Mesendoderm (in vitro differentiated cells): ENCODE measurements at regions not wholly inside any gene's neighbourhood (a gene's known extent, or its start where the extent isn't known, plus 50 kb on each side); places are given as distances from the start of the nearest gene placed in this dataset.
"Not testable (repeated sequence)": the region's sequence is repeated elsewhere in the genome, so short reads cannot be mapped to it uniquely, and the experiment has no call there.

Source experiments
- DNase-seq: peaks from one replicate; pipeline ENCODE4 v3.0.0; 2013
- H2AK5ac ChIP-seq: 2 replicates; pipeline ENCODE4 v1.6.1; 2013; ENCODE audit warnings: low read length, inconsistent platforms
- H2BK120ac ChIP-seq: 2 replicates; pipeline ENCODE4 v1.6.1; 2013; ENCODE audit warnings: low read depth, mild to moderate bottlenecking, low read length, moderate library complexity, mixed read lengths
- H2BK15ac ChIP-seq: replicated peaks from 2 replicates; pipeline ENCODE4 v1.6.1; 2013; ENCODE audit warnings: low read depth, mild to moderate bottlenecking, moderate library complexity
- H2BK5ac ChIP-seq: 2 replicates; pipeline ENCODE4 v1.6.1; 2013; ENCODE audit warnings: low read length, inconsistent platforms
- H3K18ac ChIP-seq: 2 replicates; pipeline ENCODE4 v1.6.1; 2013; ENCODE audit warnings: mild to moderate bottlenecking, low read length, mixed read lengths
- H3K23ac ChIP-seq: one replicate; pipeline ENCODE4 v1.6.1; 2013; ENCODE audit warnings: low read length
- H3K27ac ChIP-seq: 2 replicates; pipeline ENCODE4 v1.5.1; 2013; ENCODE audit warnings: low read depth, mild to moderate bottlenecking, inconsistent platforms, low read length, moderate library complexity
- H3K27me3 ChIP-seq: 2 replicates; pipeline ENCODE4 v1.6.1; 2013; ENCODE audit warnings: low read length, control low read depth, mild to moderate bottlenecking, inconsistent platforms; ENCODE audit not compliant: insufficient read depth, poor library complexity
- H3K36me3 ChIP-seq: 2 replicates; pipeline ENCODE4 v1.6.1; 2013; ENCODE audit warnings: low read length, inconsistent platforms; ENCODE audit not compliant: control insufficient read depth, insufficient read depth
- H3K4ac ChIP-seq: one replicate; pipeline ENCODE4 v1.6.1; 2013; ENCODE audit warnings: low read depth, mild to moderate bottlenecking, low read length, moderate library complexity
- H3K4me1 ChIP-seq: 2 replicates; pipeline ENCODE4 v1.6.1; 2013; ENCODE audit warnings: low read depth, low read length, inconsistent platforms; ENCODE audit not compliant: control insufficient read depth
- H3K4me2 ChIP-seq: 2 replicates; pipeline ENCODE4 v1.6.1; 2013; ENCODE audit warnings: low read length
- H3K4me3 ChIP-seq: 2 replicates; pipeline ENCODE4 v1.5.1; 2013; ENCODE audit warnings: mild to moderate bottlenecking, low read length
- H3K56ac ChIP-seq: one replicate; pipeline ENCODE4 v1.6.1; 2013; ENCODE audit warnings: low read length
- H3K79me1 ChIP-seq: 2 replicates; pipeline ENCODE4 v1.6.1; 2013; ENCODE audit warnings: low read length, inconsistent platforms
- H3K79me2 ChIP-seq: 2 replicates; pipeline ENCODE4 v1.6.1; 2013; ENCODE audit warnings: mild to moderate bottlenecking, low read length; ENCODE audit not compliant: control insufficient read depth, insufficient read depth
- H3K9ac ChIP-seq: 2 replicates; pipeline ENCODE4 v1.6.1; 2013; ENCODE audit warnings: low read length, inconsistent platforms
- H4K5ac ChIP-seq: one replicate; pipeline ENCODE4 v1.6.1; 2013; ENCODE audit warnings: low read length
- H4K8ac ChIP-seq: one replicate; pipeline ENCODE4 v1.6.1; 2013; ENCODE audit warnings: low read depth, mild to moderate bottlenecking, control low read depth, low read length, moderate library complexity
- WGBS: extraction: QIAGEN DNeasy Blood & Tissue Kit; methylation state at CpG from one replicate; pipeline ENCODE4 v1.1.7; 2013; ENCODE audit warnings: low lambda C conversion rate, missing lambda C conversion rate; ENCODE audit not compliant: insufficient coverage; ENCODE audit errors: extremely low coverage; 5-methylcytosine and 5-hydroxymethylcytosine counted together

GRCh38 chrX:82528525-82528924 is 979.6 kb upstream of the POU3F4 start:
- Histone ChIP-seq H3K4me1 (no peaks in the 10 kb centered on the region), H3K56ac (no peak overlapping the region), H3K9ac (no peak overlapping the region), H2BK120ac (no peak overlapping the region), H2BK15ac (no peak overlapping the region), H3K27ac (no peak overlapping the region), H3K36me3 (no peaks in the 10 kb centered on the region), H3K79me2 (no peaks in the 10 kb centered on the region), H2BK5ac (no peak overlapping the region), H3K4me2 (no peak overlapping the region), H3K4ac (no peak overlapping the region), H4K8ac (no peak overlapping the region), H2AK5ac (no peak overlapping the region), H3K18ac (no peak overlapping the region), H3K27me3 (no peaks in the 10 kb centered on the region), H3K23ac (no peak overlapping the region), H3K79me1 (no peaks in the 10 kb centered on the region), H3K4me3 (no peak overlapping the region), H4K5ac (no peak overlapping the region)
- DNase-seq = no peak
- WGBS = no CpG with 5 or more reads among the region's 1 CpG

DNA sequence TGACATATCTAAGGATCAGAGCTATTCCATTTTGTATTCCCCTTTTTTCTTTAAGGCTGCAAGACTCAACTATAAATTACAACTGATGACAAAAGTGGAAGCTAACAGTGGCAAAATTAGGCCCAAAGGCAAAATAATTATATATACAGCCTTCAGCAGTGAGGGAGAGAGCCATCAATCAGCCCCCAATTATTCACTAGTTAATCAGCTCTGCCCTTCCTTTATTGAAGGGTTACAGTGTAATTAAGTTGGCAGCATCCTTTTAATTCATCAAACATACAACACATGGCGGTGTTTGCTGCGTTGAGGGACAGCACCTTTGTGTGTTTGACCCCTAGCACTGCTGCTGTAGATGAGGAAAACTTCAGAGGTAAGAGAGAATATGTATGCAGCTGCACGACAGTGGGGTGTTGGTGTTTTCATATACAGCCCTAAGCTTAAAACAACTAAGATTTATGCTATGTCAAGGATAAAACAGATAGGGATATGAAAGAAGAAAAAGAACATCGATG is 973.9 kb upstream of the POU3F4 start:
- no peak overlapping the region for H3K4ac ChIP-seq
- no peak overlapping the region for H2BK120ac ChIP-seq
- H4K8ac ChIP-seq = no peak overlapping the region
- WGBS = no CpG with 5 or more reads among the region's 4 CpGs
- no peak overlapping the region for H3K9ac ChIP-seq
- H3K23ac ChIP-seq = no peak overlapping the region
- no peak for DNase-seq
- no peak overlapping the region for H2BK15ac ChIP-seq
- no peaks in the 10 kb centered on the region for H3K36me3 ChIP-seq
- H3K4me2 ChIP-seq = no peak overlapping the region
- H3K27ac ChIP-seq = no peak overlapping the region
- no peaks in the 10 kb centered on the region for H3K4me1 ChIP-seq
- H3K56ac ChIP-seq = no peak overlapping the region
- H3K18ac ChIP-seq = no peak overlapping the region
- H2BK5ac ChIP-seq = no peak overlapping the region
- no peak overlapping the region for H4K5ac ChIP-seq
- H2AK5ac ChIP-seq = no peak overlapping the region
- H3K79me1 ChIP-seq = no peaks in the 10 kb centered on the region
- no peaks in the 10 kb centered on the region for H3K27me3 ChIP-seq
- no peak overlapping the region for H3K4me3 ChIP-seq
- H3K79me2 ChIP-seq = no peaks in the 10 kb centered on the region

DNA sequence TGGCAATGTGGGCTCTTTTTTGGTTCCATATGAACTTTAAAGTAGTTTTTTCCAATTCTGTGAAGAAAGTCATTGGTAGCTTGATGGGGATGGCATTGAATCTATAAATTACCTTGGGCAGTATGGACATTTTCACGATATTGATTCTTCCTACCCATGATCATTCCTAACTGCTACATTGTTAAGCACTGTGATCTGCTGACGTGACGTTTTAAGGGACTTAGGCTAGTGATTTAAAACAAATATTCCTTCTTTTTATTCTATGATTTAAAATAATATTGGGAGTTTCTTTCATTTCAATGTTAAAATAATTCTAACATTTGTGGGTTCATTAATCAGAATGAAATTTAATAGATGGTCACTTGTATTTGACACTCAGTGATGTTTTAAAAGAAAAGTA is 970.9 kb upstream of the POU3F4 start:
- H3K4me3 ChIP-seq, H3K27me3 ChIP-seq, H4K8ac ChIP-seq, H3K79me2 ChIP-seq, H2BK15ac ChIP-seq, H3K9ac ChIP-seq, DNase-seq, H4K5ac ChIP-seq, H3K79me1 ChIP-seq, H3K18ac ChIP-seq, H3K56ac ChIP-seq, H2BK5ac ChIP-seq, H3K27ac ChIP-seq, H3K4me1 ChIP-seq, H2AK5ac ChIP-seq, H3K36me3 ChIP-seq, H3K4me2 ChIP-seq, H2BK120ac ChIP-seq, H3K23ac ChIP-seq, H3K4ac ChIP-seq: not testable (repeated sequence)
- no CpG with 5 or more reads among the region's 3 CpGs for WGBS

GRCh38 chrX:82541822-82542221 is 966.3 kb upstream of the POU3F4 start:
- H2BK5ac ChIP-seq = no peak overlapping the region
- H3K9ac ChIP-seq = no peak overlapping the region
- H2AK5ac ChIP-seq = no peak overlapping the region
- no peak overlapping the region for H3K27ac ChIP-seq
- no CpG with 5 or more reads among the region's 2 CpGs for WGBS
- no peaks in the 10 kb centered on the region for H3K27me3 ChIP-seq
- H4K5ac ChIP-seq = no peak overlapping the region
- no peak overlapping the region for H2BK15ac ChIP-seq
- no peak overlapping the region for H4K8ac ChIP-seq
- no peaks in the 10 kb centered on the region for H3K79me1 ChIP-seq
- no peak overlapping the region for H3K4me3 ChIP-seq
- no peak overlapping the region for H3K18ac ChIP-seq
- no peak overlapping the region for H3K23ac ChIP-seq
- H3K4ac ChIP-seq = no peak overlapping the region
- no peak for DNase-seq
- H3K56ac ChIP-seq = no peak overlapping the region
- no peaks in the 10 kb centered on the region for H3K79me2 ChIP-seq
- no peaks in the 10 kb centered on the region for H3K36me3 ChIP-seq
- H3K4me1 ChIP-seq = no peaks in the 10 kb centered on the region
- no peak overlapping the region for H2BK120ac ChIP-seq
- H3K4me2 ChIP-seq = no peak overlapping the region

- H2BK15ac ChIP-seq, H3K56ac ChIP-seq, H3K79me2 ChIP-seq, H3K18ac ChIP-seq, H2BK5ac ChIP-seq, H3K23ac ChIP-seq, H3K4me1 ChIP-seq, H4K8ac ChIP-seq, H3K79me1 ChIP-seq, H3K9ac ChIP-seq, H2BK120ac ChIP-seq, H2AK5ac ChIP-seq, H4K5ac ChIP-seq, H3K36me3 ChIP-seq, H3K4me2 ChIP-seq, H3K4ac ChIP-seq, H3K27me3 ChIP-seq, DNase-seq, H3K27ac ChIP-seq, H3K4me3 ChIP-seq: not testable (repeated sequence)
- WGBS = no CpG with 5 or more reads among the region's 21 CpGs
Observed at GRCh38 chrX:82552201-82552600, 955.9 kb upstream of the POU3F4 start.

- Histone ChIP-seq H3K9ac (no peak overlapping the region), H3K4me2 (no peak overlapping the region), H3K27me3 (no peaks in the 10 kb centered on the region), H4K5ac (no peak overlapping the region), H3K27ac (no peak overlapping the region), H3K79me2 (no peaks in the 10 kb centered on the region), H3K4me3 (no peak overlapping the region), H3K79me1 (no peaks in the 10 kb centered on the region), H2BK5ac (no peak overlapping the region), H3K56ac (no peak overlapping the region), H3K23ac (no peak overlapping the region), H2BK15ac (no peak overlapping the region), H3K36me3 (no peaks in the 10 kb centered on the region), H2BK120ac (no peak overlapping the region), H3K4me1 (no peaks in the 10 kb centered on the region), H3K18ac (no peak overlapping the region), H4K8ac (no peak overlapping the region), H3K4ac (no peak overlapping the region), H2AK5ac (no peak overlapping the region)
- no CpG with 5 or more reads among the region's 1 CpG for WGBS
- peak; percentile 40 for DNase-seq
Observed at GRCh38 chrX:82556588-82556987, 951.5 kb upstream of the POU3F4 start.
